K562 (cell line): ENCODE measurements at regions not wholly inside any gene's neighbourhood (a gene's known extent, or its start where the extent isn't known, plus 50 kb on each side); places are given as distances from the start of the nearest gene placed in this dataset.

ENCODE experiments used
- ELF1 ChIP-seq: fragments of 200-800 bp; sonication (Bioruptor generic); IDR thresholded peaks from 2 replicates; pipeline ENCODE4 v1.6.1; 2016; ENCODE audit warnings: missing genetic modification characterization, missing compliant biosample characterization
- KDM5B ChIP-seq: fragments of 200-600 bp; sonication (generic); IDR thresholded peaks from 2 replicates; pipeline ENCODE4 v1.6.1; 2012; ENCODE audit warnings: low read depth, mild to moderate bottlenecking, moderate library complexity, low read length, control low read depth, inconsistent platforms; ENCODE audit not compliant: insufficient replicate concordance
- MCM5 ChIP-seq: fragments of 450-650 bp; IDR thresholded peaks from 2 replicates; pipeline ENCODE4 v1.6.1; 2016; ENCODE audit warnings: low read depth
- RFX1 ChIP-seq: fragments of 450-650 bp; IDR thresholded peaks from 2 replicates; pipeline ENCODE4 v1.6.1; 2016; ENCODE audit warnings: mild to moderate bottlenecking, moderate library complexity
- SMARCE1 ChIP-seq: fragments of 450-650 bp; IDR thresholded peaks from 2 replicates; pipeline ENCODE4 v1.7.1; 2016; ENCODE audit warnings: mild to moderate bottlenecking
- TCF7 ChIP-seq: sonication (generic); IDR thresholded peaks from 2 replicates; pipeline ENCODE4 v1.6.1; 2016; ENCODE audit warnings: antibody characterized with exemption, borderline replicate concordance
- ZNF79 ChIP-seq: fragments of 250-450 bp; sonication (Bioruptor Pico); IDR thresholded peaks from 2 replicates; pipeline ENCODE4 v1.4.0; 2020; ENCODE audit warnings: low read depth, mild to moderate bottlenecking, moderate library complexity
- TF ChIP-seq, protein P1 (sequence below): fragments of 450-650 bp; IDR thresholded peaks from 2 replicates; pipeline ENCODE4 v1.7.0; 2016; ENCODE audit warnings: borderline replicate concordance
- TF ChIP-seq, protein P2 (sequence below), 2 experiments: IDR thresholded peaks; 2 replicates each; pipeline ENCODE4 v1.6.1; 2012; ENCODE audit warnings: improper control_type of control experiment in 2 of 2, low read depth in 2 of 2, low read length in 2 of 2, borderline replicate concordance in 1 of 2

DNA sequence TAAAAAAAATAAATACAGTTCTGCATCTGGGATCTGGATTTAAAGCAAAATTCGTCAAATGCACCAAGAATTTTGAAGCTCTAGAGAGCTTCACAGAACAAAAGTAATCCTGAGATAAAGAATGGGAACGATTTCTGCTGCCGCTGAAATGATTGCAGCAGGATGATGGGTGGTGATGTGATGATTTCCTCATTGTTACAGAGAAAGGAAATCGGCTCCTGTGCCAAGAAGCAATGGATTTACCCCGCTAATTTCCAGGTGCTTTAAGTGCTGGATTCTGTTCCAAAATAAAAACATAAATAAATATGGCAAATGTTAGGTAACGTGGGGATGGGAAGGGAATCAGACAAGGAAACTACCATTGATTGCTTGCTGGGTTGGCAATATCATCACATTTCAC is 1067.9 kb upstream of the MAP3K7 start:
- no peak for TF ChIP-seq ZNF79
- no peak for TF ChIP-seq ELF1 (tag)
- TF ChIP-seq KDM5B = no peak
- TF ChIP-seq SMARCE1 = no peak
- no peak for TF ChIP-seq RFX1
- TF ChIP-seq TCF7 = no peak
- TF ChIP-seq MCM5 = no peak
- TF ChIP-seq, protein P1, sequence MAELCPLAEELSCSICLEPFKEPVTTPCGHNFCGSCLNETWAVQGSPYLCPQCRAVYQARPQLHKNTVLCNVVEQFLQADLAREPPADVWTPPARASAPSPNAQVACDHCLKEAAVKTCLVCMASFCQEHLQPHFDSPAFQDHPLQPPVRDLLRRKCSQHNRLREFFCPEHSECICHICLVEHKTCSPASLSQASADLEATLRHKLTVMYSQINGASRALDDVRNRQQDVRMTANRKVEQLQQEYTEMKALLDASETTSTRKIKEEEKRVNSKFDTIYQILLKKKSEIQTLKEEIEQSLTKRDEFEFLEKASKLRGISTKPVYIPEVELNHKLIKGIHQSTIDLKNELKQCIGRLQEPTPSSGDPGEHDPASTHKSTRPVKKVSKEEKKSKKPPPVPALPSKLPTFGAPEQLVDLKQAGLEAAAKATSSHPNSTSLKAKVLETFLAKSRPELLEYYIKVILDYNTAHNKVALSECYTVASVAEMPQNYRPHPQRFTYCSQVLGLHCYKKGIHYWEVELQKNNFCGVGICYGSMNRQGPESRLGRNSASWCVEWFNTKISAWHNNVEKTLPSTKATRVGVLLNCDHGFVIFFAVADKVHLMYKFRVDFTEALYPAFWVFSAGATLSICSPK = no peak
- TF ChIP-seq, protein P2, sequence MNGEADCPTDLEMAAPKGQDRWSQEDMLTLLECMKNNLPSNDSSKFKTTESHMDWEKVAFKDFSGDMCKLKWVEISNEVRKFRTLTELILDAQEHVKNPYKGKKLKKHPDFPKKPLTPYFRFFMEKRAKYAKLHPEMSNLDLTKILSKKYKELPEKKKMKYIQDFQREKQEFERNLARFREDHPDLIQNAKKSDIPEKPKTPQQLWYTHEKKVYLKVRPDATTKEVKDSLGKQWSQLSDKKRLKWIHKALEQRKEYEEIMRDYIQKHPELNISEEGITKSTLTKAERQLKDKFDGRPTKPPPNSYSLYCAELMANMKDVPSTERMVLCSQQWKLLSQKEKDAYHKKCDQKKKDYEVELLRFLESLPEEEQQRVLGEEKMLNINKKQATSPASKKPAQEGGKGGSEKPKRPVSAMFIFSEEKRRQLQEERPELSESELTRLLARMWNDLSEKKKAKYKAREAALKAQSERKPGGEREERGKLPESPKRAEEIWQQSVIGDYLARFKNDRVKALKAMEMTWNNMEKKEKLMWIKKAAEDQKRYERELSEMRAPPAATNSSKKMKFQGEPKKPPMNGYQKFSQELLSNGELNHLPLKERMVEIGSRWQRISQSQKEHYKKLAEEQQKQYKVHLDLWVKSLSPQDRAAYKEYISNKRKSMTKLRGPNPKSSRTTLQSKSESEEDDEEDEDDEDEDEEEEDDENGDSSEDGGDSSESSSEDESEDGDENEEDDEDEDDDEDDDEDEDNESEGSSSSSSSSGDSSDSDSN (IDR thresholded peaks at IDR 0.05; ENCODE audit: borderline replicate concordance in 1 of 2, low read depth in 2 of 2, low read length in 2 of 2) = no peak
